ENCODE measurements at regions not wholly inside any gene's neighbourhood (a gene's known extent, or its start where the extent isn't known, plus 50 kb on each side); places are given as distances from the start of the nearest gene placed in this dataset.
A peak's percentile ranks its signal among the peaks of the same experiment; 100 is the strongest.
"Not testable (repeated sequence)": the region's sequence is repeated elsewhere in the genome, so short reads cannot be mapped to it uniquely, and the experiment has no call there.

DNA sequence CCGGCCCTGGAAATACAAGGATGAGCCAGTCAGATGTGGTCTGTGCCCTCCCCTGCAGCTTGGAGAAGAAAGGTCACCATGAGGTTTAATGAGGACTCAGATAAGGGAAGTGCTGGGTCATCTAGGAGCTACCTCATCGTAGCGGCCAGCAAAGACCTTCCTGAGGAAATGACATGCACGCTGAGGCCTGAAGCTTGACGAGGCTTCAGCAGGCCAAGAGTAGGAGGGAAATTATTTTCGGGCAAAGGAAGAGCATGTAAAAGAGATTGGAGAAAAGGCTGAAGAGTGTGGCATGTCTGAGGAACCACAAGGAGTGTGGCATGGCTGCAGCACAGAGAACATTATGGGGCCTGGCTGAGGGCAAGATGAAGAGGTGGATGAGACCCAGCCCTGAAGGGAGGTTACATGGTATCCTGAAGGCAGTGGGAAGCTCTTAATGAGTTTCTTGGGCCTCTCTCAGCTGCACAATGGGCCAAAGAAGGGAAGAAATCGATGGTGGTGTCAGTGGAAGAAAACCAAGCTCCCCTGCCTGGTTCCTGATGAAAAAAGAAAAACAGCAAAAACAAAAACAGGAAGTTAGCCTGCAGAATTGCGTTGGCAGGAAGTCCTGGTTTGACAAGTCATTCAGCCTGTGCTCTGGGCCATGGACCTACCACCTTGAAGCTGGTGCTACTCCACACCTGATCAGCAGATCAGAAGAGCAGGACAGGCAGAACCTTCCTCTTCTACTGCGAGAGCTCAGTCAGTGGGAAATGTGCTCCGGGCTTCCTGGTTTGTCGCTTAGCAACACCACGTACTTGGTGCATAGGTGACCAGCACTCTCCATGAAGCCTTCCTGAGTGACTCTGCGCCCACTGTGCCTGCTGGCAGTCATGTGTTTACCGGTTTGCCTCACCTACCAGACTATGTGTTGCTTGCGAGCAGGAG lies 134.5 kb upstream of the KLF3 start:
- DNase-seq: peak; percentile 57

- no peak for DNase-seq
Observed at GRCh38 chr4:38530486-38530885, 133.5 kb upstream of the KLF3 start.

DNA sequence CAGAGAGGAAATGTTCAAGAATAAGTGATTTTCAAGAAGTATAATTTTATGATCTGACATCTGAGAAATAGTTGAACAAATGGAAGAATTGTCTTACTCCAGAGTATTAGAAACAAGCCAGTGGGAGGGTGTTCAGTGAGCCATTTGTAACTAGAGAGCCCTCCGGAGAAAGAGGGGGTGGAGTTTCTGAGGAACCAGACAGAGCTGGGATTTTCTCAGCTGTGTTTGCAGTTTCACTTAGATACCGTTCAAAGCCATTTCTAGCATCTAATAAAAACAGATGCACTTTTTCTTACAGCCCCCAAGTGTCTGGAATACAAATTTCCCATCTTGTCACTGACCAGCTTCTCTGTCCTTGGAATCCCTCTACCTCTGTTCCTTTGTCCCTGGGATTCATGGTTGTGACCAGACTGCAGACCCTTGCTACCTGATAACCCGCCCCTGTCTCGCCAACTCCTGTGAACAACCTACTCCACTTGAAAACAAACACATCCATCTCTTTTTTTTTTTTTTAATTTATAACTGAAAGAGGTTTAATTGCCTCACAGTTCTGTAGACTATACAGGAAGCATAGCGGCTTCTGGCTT lies 132.8 kb upstream of the KLF3 start:
- no peak for DNase-seq

GRCh38 chr4:38532908-38533499 lies 131.0 kb upstream of the KLF3 start:
- DNase-seq: no peak

DNA sequence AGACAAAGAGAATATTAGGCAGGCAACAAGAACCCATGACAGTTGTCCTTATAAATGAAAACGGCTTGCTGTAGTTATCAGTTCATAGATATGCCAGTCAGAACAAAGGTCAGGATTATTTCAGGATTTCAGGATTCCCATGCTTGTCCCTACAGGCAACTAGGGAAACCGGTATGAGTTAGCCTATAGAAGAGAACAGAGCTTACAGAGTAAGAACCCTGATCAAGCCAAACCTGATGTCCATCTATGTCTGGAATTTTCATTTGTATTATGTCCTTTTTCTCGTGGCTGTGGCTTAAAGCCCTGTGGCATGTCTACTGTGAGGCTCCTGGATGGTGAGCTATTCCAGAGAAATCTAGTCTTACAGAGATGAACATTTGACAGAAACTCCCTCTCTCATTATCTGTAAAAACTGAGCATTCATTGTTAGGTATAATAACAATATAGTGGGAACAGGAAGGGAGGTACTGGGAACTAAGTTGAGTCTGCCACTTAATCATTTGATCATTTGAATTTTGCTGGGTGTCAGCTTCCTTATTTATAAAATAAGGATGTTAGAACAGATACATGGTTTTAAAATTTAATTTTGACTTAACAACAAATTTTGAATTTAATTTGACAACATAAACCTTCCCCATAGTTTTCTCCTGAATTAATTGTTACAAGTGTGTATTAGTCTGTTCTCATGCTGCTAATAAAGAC lies 129.5 kb upstream of the KLF3 start:
- DNase-seq: no peak

GRCh38 chr4:38535071-38535470 lies 128.9 kb upstream of the KLF3 start:
- DNase-seq: not testable (repeated sequence)

GRCh38 chr4:38535717-38536116 lies 128.3 kb upstream of the KLF3 start:
- no peak for DNase-seq

- DNase-seq: no peak
Observed at GRCh38 chr4:38536716-38537115, 127.3 kb upstream of the KLF3 start.

GRCh38 chr4:38537666-38538065 lies 126.3 kb upstream of the KLF3 start:
- DNase-seq: no peak

- no peak for DNase-seq
Observed at GRCh38 chr4:38538517-38538916, 125.5 kb upstream of the KLF3 start.

DNA sequence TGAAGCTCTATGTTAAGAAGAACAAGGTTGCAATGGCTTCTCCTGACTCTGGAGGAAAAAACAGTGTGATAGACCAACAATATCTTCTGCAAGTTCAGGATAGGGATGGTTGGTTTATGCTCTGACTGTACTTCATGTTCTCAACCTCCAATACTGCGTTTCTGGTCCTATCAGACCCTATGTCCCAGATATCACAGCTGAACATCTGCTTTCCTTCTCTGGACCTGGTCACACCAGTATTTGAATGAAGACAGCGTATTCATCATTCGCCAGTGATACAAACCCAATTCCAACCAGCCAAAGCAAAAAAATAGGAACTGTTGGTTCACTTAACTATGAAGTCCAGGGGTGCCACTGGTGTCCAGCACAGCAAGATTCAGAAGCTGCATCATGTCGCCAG lies 124.5 kb upstream of the KLF3 start:
- DNase-seq: no peak

GRCh38 chr4:38547052-38547451 lies 116.9 kb upstream of the KLF3 start:
- no peak for DNase-seq

GRCh38 chr4:38548256-38548655 lies 115.7 kb upstream of the KLF3 start:
- DNase-seq: no peak

- no peak for DNase-seq
Observed at GRCh38 chr4:38559374-38559773, 104.6 kb upstream of the KLF3 start.

DNA sequence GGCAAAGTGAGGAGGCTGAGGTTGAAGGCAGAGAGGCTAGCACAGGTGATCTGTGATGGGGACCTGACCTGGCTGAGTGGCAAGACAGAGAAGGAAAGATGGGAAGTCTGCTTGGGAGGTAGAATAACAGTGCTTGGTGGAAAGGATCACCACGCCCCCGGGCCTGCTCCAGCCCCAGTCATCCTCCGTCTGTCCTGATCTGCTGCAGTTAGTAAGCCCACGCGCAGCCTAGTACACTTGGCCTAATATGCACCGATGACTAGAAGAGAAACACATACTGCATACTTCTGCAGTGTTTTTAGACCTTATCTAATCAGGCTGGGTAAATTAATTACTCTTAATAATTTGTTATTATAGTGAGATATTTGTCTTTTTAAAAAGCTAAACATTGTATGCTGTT lies 103.7 kb upstream of the KLF3 start:
- no peak for DNase-seq

DNA sequence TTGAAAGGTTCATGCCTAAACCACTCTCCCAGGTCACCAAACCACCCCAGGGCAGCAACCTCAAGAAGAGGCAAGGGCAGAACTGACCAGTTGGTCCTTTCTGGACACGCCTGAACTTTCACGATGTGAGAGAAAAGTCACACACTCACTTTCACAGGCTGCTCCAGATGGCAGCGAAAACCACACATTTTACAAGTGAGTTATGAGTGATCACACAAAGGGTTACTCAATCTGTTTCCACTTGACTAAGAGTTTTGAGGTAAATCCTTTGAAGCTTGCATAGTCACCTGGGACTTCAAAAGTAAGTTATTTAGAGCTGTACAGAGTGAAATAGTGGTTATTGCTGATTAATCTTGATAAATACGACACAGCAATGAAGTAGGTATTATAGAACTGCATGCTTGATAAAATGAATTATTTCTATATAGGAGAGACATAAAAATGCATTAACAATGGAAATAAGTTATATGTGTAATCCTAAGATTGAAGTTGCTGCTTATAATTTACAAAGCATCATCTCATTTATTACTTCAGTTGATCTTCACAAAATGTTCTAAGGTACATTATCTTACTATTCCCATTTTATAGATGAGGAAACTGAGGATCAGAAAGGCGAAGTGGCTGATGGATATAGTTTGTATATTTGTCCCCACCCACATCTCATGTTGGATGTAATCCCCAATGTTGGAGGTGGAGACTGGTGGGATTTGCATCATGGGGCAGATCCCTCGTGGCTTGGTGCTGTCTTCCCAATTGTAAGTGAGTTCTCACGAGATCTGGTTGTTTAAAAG lies 103.0 kb upstream of the KLF3 start:
- DNase-seq: no peak

DNA sequence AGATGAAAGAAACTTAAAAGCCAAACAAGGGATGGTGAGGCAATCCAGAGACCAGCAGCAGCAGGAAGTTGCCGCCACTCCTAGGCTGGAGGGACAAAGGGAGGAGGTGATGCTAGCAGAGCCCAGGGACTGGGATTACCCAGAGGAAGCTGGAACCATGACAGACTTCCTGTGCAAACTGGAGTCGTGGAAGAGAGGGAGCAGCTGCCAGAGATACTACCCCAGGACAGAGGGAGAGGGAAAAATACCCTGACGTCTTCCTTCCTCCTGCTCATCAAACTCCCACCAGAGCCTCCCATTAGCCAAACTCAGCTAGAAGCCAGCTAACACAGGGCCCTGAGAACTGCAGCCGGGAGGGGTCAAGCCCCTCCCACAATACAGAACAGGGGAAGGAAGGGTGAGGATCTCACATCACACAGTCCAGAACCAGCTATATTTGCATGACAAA lies 101.2 kb upstream of the KLF3 start:
- no peak for DNase-seq

- DNase-seq: peak; percentile 11
Observed at GRCh38 chr4:38563707-38564495, 100.1 kb upstream of the KLF3 start.

DNA sequence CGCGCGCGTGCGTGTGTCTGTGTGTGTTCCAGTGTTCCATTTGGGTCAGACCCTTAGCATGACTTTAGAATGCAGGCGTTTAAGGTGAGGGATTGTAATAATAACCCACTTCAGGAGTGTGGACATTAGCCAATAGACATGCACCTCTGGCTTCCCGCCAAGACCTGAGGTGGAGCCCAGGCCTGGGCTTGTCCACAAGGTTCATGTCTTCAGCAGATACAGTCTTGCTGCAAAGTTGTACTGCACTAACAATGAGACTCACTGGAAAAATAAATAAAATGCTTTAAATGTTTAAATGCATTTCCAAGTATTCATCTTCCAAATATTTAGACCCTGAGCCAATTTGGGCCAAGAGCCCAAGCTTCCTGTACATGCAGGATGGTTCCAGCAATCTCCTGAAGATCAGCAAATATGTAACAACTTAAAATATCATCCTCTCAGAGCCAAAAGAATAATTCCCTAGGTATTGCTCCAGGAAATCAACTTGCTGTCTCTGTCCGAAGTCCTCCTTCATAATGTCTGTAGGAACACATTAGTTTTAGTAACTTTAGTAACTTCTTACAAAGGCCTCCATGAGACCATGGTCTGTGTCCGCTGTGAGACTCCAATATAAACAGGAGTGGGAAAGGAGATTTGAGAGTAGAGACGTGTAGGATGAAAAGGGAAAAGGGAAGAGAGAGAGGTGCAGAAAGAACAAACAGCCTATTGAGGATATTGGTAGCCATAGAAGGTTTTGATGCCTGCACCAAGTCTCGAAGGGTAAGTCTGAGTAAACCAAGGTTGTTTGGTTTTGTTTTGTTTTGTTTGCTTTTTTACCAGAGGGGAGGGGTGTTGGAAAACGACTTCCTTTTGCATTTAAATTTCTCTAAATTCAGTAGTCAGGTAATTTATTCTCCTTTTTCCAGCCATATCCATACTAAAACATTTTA lies 98.5 kb upstream of the KLF3 start:
- no peak for DNase-seq

- DNase-seq: no peak
Observed at GRCh38 chr4:38566806-38567398, 97.1 kb upstream of the KLF3 start.

All from NCI-H1092 (cell line).